ENCODE measurements at regions not wholly inside any gene's neighbourhood (a gene's known extent, or its start where the extent isn't known, plus 50 kb on each side); places are given as distances from the start of the nearest gene placed in this dataset.

DNA sequence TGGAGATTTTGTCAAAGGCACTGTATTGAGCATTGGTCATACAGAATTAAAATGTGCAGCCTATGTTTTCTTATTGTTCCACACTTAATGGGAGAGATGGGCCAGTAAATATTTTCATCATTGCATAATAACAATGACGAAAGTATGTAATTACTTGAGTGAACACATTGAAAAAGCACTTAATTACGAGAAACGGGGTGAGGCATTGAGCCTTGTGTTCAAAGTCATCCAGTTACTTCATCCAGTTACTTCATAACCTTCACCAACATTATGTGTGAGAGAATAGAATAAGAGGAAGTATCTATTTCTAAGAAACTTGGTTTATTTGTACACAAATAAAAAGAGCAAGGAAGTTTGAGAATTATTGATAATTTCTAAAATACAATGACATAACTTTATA lies 1427.0 kb downstream of the ADGRL3 start:
- TF ChIP-seq POLR2A (IDR thresholded peaks at IDR 0.05) (no peak), POLR2AphosphoS5 (IDR thresholded peaks at IDR 0.05) (no peak)

All from prostate gland (tissue), 1 donor.